GM21737 (cell line): ENCODE measurements at regions not wholly inside any gene's neighbourhood (a gene's known extent, or its start where the extent isn't known, plus 50 kb on each side); places are given as distances from the start of the nearest gene placed in this dataset.
"Not testable (repeated sequence)": the region's sequence is repeated elsewhere in the genome, so short reads cannot be mapped to it uniquely, and the experiment has no call there.

Experiments
- ATAC-seq: cut with Tn5 transposase; IDR thresholded peaks from one replicate; pipeline ENCODE4 v1.9.1; 2021; ENCODE audit warnings: mild to moderate bottlenecking, moderate library complexity; ENCODE audit not compliant: unreplicated experiment

- ATAC-seq = no peak
Measured at GRCh38 chr16:10232757-10233156, 50.5 kb upstream of the GRIN2A start.

- no peak for ATAC-seq
Measured at GRCh38 chr16:10239640-10240039, 57.4 kb upstream of the GRIN2A start.

GRCh38 chr16:10240854-10241613 lies 58.8 kb upstream of the GRIN2A start:
- ATAC-seq = no peak

GRCh38 chr16:10242097-10242496 lies 59.9 kb upstream of the GRIN2A start:
- ATAC-seq = no peak

GRCh38 chr16:10242916-10243315 lies 60.7 kb upstream of the GRIN2A start:
- ATAC-seq = no peak

- no peak for ATAC-seq
Measured at GRCh38 chr16:10245002-10245401, 62.8 kb upstream of the GRIN2A start.

- ATAC-seq = no peak
Measured at GRCh38 chr16:10250137-10250828, 68.1 kb upstream of the GRIN2A start.

GRCh38 chr16:10252155-10252554 lies 69.9 kb upstream of the GRIN2A start:
- no peak for ATAC-seq

GRCh38 chr16:10253409-10253808 lies 71.2 kb upstream of the GRIN2A start:
- ATAC-seq = no peak

GRCh38 chr16:10255728-10256127 lies 73.5 kb upstream of the GRIN2A start:
- no peak for ATAC-seq

GRCh38 chr16:10256784-10257641 lies 74.8 kb upstream of the GRIN2A start:
- no peak for ATAC-seq

GRCh38 chr16:10257642-10258251 lies 75.5 kb upstream of the GRIN2A start:
- not testable (repeated sequence) for ATAC-seq

- ATAC-seq = not testable (repeated sequence)
Measured at GRCh38 chr16:10258930-10259603, 76.8 kb upstream of the GRIN2A start.

- ATAC-seq = no peak
Measured at GRCh38 chr16:10261077-10261476, 78.8 kb upstream of the GRIN2A start.

GRCh38 chr16:10261526-10261925 lies 79.3 kb upstream of the GRIN2A start:
- ATAC-seq = not testable (repeated sequence)

- ATAC-seq = no peak
Measured at GRCh38 chr16:10262377-10263132, 80.3 kb upstream of the GRIN2A start.

GRCh38 chr16:10265770-10266615 lies 83.8 kb upstream of the GRIN2A start:
- no peak for ATAC-seq

GRCh38 chr16:10266809-10267208 lies 84.6 kb upstream of the GRIN2A start:
- ATAC-seq = no peak

GRCh38 chr16:10269632-10270031 lies 87.4 kb upstream of the GRIN2A start:
- no peak for ATAC-seq
